ENCODE measurements at regions not wholly inside any gene's neighbourhood (a gene's known extent, or its start where the extent isn't known, plus 50 kb on each side); places are given as distances from the start of the nearest gene placed in this dataset.
"Not testable (repeated sequence)": the region's sequence is repeated elsewhere in the genome, so short reads cannot be mapped to it uniquely, and the experiment has no call there.

GRCh38 chr3:72628065-72628464, 220.2 kb downstream of the SHQ1 start:
- DNase-seq (ENCODE audit: low read depth in 3 of 3): no peak

GRCh38 chr3:72627271-72627670, 221.0 kb downstream of the SHQ1 start:
- DNase-seq (ENCODE audit: low read depth in 3 of 3): no peak

GRCh38 chr3:72625602-72626337, 222.5 kb downstream of the SHQ1 start:
- no peak for DNase-seq (ENCODE audit: low read depth in 3 of 3)

GRCh38 chr3:72624656-72625055, 223.6 kb downstream of the SHQ1 start:
- no peak for DNase-seq (ENCODE audit: low read depth in 3 of 3)

GRCh38 chr3:72618739-72619138, 229.5 kb downstream of the SHQ1 start:
- DNase-seq (ENCODE audit: low read depth in 3 of 3): no peak

GRCh38 chr3:72617424-72618024, 230.7 kb downstream of the SHQ1 start:
- no peak for DNase-seq (ENCODE audit: low read depth in 3 of 3)

- DNase-seq (ENCODE audit: low read depth in 3 of 3): no peak
These were observed 232.5 kb downstream of the SHQ1 start for GRCh38 chr3:72615776-72616175.

- no peak for DNase-seq (ENCODE audit: low read depth in 3 of 3)
These were observed 233.1 kb downstream of the SHQ1 start for GRCh38 chr3:72615182-72615581.

GRCh38 chr3:72614394-72615074, 233.7 kb downstream of the SHQ1 start:
- DNase-seq (ENCODE audit: low read depth in 3 of 3): no peak

- no peak for DNase-seq (ENCODE audit: low read depth in 3 of 3)
These were observed 234.4 kb downstream of the SHQ1 start for GRCh38 chr3:72613871-72614270.

- DNase-seq (ENCODE audit: low read depth in 3 of 3): not testable (repeated sequence)
These were observed 239.1 kb downstream of the SHQ1 start for GRCh38 chr3:72609114-72609513.

GRCh38 chr3:72606005-72606800, 242.0 kb downstream of the SHQ1 start:
- DNase-seq (ENCODE audit: low read depth in 3 of 3): no peak

- DNase-seq (ENCODE audit: low read depth in 3 of 3): no peak
These were observed 243.9 kb downstream of the SHQ1 start for GRCh38 chr3:72604328-72604727.

GRCh38 chr3:72601983-72602750, 246.1 kb downstream of the SHQ1 start:
- no peak for DNase-seq (ENCODE audit: low read depth in 3 of 3)

- no peak for DNase-seq (ENCODE audit: low read depth in 3 of 3)
These were observed 247.2 kb downstream of the SHQ1 start for GRCh38 chr3:72601060-72601459.

- no peak for DNase-seq (ENCODE audit: low read depth in 3 of 3)
These were observed 250.5 kb downstream of the SHQ1 start for GRCh38 chr3:72597756-72598195.

GRCh38 chr3:72597043-72597442, 251.2 kb downstream of the SHQ1 start:
- DNase-seq (ENCODE audit: low read depth in 3 of 3): no peak

GRCh38 chr3:72595927-72596610, 252.2 kb downstream of the SHQ1 start:
- no peak for DNase-seq (ENCODE audit: low read depth in 3 of 3)

GRCh38 chr3:72595376-72595775, 252.9 kb downstream of the SHQ1 start:
- no peak for DNase-seq (ENCODE audit: low read depth in 3 of 3)

- DNase-seq (ENCODE audit: low read depth in 3 of 3): no peak
These were observed 253.5 kb downstream of the SHQ1 start for GRCh38 chr3:72594615-72595215.
